HG03432 (cell line): ENCODE measurements at regions not wholly inside any gene's neighbourhood (a gene's known extent, or its start where the extent isn't known, plus 50 kb on each side); places are given as distances from the start of the nearest gene placed in this dataset.
A peak's percentile ranks its signal among the peaks of the same experiment; 100 is the strongest.

Experiments used
- ATAC-seq: cut with Tn5 transposase; IDR thresholded peaks from one replicate; pipeline ENCODE4 v1.9.1; 2021; ENCODE audit warnings: mild to moderate bottlenecking, moderate library complexity; ENCODE audit not compliant: unreplicated experiment

DNA sequence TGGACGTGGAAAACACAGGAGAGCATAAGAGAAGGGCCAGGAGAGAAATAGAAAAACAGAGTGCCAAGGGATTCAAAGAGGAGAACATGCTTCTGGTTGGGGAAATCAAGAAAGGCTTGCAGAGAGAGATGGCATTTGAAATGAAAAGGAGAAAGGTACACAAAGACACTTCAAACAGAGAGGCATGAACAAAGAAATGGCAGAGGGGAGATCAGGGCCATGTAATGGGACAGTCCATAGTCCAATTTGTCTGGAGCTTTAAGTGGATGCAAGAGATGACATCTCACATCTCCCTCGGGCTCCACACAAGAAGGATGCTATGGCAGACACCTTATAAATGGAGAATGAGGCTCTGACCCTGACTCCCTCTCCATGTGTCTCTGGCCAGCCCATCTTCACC, 331.1 kb downstream of the MLLT3 start:
- ATAC-seq, result no peak

GRCh38 chr9:20290257-20290656, 332.0 kb downstream of the MLLT3 start:
- no peak for ATAC-seq

DNA sequence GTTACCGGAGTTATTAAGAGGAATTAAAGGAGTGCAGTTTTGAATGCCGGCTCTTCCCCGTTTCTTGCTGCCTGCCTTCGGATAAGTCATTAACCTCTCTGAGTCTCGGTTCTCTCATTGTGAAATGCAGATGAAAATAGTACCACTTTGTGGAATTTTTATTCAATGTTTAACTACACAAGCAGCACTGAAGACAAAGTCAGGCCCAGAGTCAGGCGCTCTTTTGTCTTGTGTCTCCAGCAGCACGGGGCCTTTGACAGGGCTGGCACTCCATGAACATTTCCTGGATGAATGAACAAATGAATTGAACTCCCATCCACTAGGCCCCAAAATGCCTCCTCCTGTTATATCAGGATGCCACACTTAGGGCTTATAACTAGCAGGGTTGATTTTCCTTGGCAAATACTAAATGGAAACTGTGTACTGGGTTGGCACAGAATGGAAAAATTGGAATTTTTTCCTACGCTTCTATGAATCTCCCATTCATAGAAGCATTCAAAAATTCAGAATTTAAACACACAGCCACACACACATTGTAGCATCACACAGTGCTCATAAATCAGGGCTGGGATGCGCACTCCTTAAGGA, 332.8 kb downstream of the MLLT3 start:
- no peak for ATAC-seq

DNA sequence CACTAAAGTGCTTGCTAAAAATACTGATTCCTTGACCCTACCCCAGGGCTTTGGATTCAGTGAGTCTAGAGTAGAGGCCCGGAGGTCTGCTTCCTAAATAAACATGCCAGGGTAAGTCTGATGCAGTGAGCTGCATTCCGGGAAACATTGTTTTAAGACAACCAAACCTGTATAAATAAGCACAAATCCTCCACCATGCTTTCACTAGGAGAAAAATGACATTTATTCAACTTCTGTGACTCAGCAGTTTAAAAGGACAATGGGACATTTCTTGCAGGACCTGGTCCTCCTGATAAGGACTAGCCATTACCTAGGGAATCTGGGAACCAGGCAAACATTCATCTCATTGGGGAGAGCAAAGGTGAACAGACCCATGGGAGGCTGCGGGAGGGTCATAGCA, 335.3 kb downstream of the MLLT3 start:
- no peak for ATAC-seq

- ATAC-seq, result no peak
Measured at GRCh38 chr9:20286154-20286700, 336.1 kb downstream of the MLLT3 start.

GRCh38 chr9:20284601-20285289, 337.6 kb downstream of the MLLT3 start:
- ATAC-seq, result no peak

DNA sequence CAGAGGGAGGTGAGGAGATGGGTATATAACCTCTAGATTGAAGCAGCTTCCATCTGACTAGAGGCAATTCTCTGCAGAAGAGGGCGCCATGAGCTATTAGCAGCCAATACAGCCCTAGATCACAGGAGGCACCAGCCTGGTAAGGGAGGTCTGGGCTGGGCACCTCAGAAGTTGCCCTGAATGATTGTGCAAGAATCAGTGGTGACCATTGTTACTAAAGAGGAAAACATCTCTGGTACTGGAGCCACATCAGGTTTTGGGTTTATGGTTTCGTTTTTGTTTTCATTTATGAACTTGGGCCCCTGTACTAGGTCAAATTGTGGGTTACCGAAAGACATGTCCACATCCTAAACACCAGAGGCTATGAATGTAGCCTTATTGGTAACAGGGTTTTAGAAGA, 342.0 kb downstream of the MLLT3 start:
- no peak for ATAC-seq

- ATAC-seq, result no peak
Measured at GRCh38 chr9:20276762-20277161, 345.5 kb downstream of the MLLT3 start.

DNA sequence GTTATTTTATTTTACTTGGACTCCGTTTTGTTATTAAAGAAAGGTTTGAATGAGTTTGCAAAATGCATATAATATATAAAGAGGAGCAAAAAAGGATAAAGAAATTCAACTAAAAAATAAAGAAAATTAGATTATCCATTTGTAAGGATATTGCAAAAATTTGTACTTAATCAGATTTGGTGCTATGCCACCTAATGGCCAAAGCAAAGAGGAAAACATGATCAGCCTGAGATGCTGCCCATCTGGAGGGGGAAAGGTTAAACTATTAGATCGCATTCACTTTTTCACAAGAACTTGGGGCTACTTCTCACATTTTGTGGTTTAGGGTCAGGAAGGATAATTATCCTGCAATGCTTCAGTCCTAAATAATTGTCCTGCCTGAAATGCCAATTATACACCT, 350.6 kb downstream of the MLLT3 start:
- ATAC-seq, result no peak

- ATAC-seq, result no peak
Measured at GRCh38 chr9:20271096-20271495, 351.2 kb downstream of the MLLT3 start.

DNA sequence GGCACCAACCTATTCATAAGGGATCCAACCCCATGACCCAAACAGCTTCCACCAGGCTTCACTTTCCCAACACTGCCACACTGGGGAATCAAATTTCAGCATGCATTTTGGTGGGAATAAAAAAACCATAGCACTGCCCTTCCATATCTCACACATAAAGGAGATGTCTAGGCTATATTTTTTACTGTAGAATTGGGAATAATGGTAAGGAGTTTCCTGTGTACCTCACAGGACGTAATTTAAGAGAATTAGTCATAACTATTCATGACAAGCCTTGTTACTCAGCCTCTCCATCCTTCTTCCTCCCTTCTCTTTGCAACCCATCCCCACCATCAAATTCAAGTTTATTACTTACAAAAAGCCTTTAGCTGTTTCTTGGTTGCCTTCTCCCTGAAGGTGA, 352.1 kb downstream of the MLLT3 start:
- no peak for ATAC-seq

DNA sequence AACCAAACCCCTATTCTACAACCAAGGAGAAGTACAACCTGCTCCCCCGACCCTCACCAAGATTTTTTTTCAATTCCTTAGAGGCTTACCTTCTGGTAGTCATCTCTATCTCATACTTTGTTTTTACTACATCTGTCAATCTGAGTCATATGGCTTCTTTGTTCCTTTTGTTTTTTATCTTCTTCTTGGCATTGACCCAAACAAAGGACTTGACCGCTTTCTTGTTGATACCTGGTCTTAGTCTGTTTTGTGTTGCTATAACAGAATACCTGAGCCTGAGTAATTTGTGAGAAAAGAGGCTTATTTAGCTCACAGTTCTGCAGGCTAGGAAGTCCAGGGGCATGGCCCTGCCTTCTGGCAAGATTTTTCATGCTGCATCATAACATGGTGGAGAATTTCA, 352.7 kb downstream of the MLLT3 start:
- ATAC-seq, result no peak

DNA sequence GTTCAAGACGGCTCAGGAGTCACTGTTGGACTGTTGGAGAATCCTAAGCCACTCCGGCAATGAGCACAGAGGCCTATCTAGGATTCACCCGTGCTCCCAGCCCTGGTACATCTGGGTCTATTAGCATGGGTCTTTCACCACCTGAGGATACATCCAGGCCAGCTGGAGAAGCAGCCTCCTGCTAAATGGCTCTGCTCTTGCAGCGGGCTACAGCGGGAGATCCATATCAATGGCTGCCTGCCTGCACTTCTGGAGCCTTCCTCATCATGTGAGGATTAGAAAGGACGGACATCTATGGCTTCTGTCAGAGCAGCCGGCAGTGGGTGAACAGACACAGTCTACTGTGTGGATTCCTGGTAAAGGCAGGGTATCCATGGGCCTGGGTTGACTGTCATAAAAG, 357.4 kb downstream of the MLLT3 start:
- no peak for ATAC-seq

- ATAC-seq, result no peak
Measured at GRCh38 chr9:20262611-20263010, 359.7 kb downstream of the MLLT3 start.

DNA sequence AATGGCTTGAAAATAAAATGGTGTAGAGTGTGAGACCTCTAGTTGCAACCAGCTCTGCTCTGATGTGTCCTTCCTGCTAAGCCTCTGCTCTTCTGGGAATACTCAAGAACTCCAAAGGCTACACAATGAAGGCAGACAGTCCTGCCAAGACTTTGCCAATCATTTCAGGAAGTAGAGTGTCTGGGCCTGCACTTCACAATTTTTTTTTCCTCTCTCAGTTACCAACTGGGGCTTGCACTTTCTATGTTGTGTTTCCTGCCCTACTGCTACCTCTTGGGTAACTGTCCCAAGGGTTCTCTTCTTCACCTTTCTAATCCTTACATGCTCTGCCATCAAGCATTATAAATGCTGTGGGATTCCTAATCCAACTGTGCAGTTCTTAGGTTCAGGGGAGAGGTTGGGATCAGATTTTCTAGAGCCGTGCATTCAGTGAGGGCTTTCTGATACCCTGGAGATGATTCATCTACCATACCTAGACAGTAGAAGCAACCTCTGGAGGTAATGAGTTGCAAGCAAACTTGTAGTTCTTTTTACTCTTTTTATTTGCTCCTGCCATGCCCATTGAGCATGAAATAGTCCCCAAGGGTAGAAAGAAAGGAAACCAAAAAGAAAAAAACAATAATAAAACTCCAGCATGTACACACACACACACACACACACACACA, 365.9 kb downstream of the MLLT3 start:
- ATAC-seq, result no peak

GRCh38 chr9:20255052-20255451, 367.2 kb downstream of the MLLT3 start:
- no peak for ATAC-seq

- ATAC-seq, result no peak
Measured at GRCh38 chr9:20253635-20254034, 368.7 kb downstream of the MLLT3 start.

DNA sequence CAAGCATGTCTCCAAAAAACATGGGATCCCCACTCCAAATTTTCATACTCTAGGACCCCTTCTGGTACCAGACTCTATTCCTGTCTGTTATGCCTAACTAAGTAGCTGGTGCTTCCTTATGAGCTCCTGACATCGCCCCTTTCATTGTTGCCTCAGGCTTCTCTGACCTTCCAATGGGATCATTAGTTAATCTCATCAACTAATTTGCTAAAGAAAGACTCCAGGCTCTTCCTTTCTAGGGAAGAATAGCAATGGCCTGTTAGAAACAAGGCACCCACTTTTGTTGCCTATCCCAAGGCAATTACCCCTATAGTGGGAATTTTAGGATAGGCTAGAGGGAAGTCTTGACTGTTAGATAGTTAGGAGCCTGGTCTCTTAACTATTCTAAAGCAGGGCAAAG, 369.5 kb downstream of the MLLT3 start:
- no peak for ATAC-seq

- ATAC-seq, result no peak
Measured at GRCh38 chr9:20250791-20251190, 371.5 kb downstream of the MLLT3 start.

DNA sequence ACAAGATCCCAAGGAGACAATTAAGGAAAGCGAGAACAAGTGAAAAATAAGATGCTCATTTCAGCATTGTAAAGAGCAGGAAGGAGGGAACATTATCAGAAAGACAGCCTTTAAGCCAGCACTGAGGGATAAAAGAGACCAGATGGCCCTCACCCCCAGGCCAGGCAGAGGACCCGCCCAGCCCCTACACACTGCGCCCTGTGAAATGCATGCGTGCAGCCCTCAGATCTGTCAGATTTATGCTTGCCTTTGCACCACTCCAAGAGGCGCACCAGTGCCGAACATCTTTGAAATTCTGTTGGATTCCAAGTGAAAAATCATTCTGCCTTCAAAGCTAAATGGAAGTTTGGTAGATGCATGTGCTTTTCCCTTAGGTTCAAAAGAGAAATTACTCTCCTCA, 378.0 kb downstream of the MLLT3 start:
- ATAC-seq, result no peak

DNA sequence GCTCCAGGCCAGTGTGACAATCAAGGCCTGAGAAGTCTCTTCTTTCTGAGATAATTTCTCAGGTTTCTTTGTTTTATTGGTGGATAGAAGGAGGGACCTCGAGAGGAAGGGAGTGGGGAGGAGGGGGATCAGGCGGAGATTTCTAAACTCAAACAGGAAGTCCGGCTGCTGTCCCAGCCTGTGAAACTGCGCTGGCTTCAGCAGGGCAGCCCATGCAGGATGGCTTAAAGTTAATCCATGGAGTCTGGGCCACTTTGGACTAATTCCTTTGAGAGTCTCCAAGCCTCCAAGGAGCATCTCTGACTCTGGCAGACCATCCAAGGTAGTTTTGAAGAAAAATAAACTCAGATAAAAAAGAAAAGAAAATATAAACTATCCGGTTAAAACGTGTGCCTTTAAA, 378.5 kb downstream of the MLLT3 start:
- no peak for ATAC-seq

DNA sequence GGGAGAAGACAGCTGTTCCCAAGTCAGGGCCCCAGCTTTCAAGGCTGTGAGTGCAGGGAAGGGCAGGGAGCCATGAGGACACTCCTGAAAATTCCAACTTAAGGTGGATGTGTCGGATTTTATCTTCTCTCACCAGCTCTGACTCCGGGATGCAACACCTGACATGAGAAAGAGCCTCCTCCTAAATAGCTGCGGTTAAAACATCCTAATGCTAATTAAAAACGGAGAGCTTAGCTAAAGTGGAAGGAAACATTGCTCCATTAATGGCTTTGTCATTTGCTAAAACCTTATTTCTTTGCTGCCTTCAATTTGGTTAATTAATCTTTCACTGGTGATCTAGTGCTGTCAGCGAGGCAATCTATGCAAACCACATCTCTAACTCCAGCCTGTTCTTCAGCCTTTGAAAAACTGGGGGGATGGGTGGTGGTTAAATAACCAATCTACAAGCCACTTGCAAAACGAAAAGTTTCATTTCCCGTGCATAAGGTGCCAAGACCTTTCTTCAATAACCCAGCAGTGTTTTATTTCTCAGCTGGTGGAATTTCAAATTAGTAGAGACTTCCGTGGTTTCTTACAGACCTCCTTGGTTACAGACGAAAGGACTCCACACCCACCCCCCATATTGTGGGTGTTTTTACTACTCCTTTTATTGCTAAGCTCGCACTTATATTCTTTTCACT, 379.6 kb downstream of the MLLT3 start:
- peak; percentile 96 for ATAC-seq
